ENCODE measurements at regions not wholly inside any gene's neighbourhood (a gene's known extent, or its start where the extent isn't known, plus 50 kb on each side); places are given as distances from the start of the nearest gene placed in this dataset.

GRCh38 chr10:108003061-108003460, 838.6 kb upstream of the SORCS1 start:
- H4K8ac ChIP-seq (replicated peaks; ENCODE audit: insufficient read length, low read depth, low read length): no peak overlapping the region
- no peak overlapping the region for H3K14ac ChIP-seq (ENCODE audit: insufficient read depth, low read length)
- no peaks in the 10 kb centered on the region for H3K23me2 ChIP-seq (ENCODE audit: insufficient read length, low read depth, low read length, poor library complexity, severe bottlenecking)

More at GRCh38 chr10:108003061-108003460, 838.6 kb upstream of the SORCS1 start:
- Histone ChIP-seq H4K5ac (ENCODE audit: insufficient read length, low read depth, low read length) (no peak overlapping the region), H3K79me1 (ENCODE audit: insufficient read depth, low read depth, low read length, poor library complexity, severe bottlenecking) (no peaks in the 10 kb centered on the region), H4K91ac (ENCODE audit: insufficient read length, low read depth, low read length) (no peak overlapping the region), H4K20me1 (ENCODE audit: control insufficient read depth, insufficient read depth, insufficient read length) (no peaks in the 10 kb centered on the region), H3K27ac (ENCODE audit: insufficient read length, low read depth, low read length) (no peak overlapping the region), H2BK5ac (ENCODE audit: insufficient read length, low read length) (no peak overlapping the region), H3K18ac (ENCODE audit: insufficient read length, low read depth, low read length) (no peak overlapping the region), H3K56ac (ENCODE audit: insufficient read length, low read depth, low read length) (no peak overlapping the region), H2BK15ac (ENCODE audit: low read depth, low read length) (no peak overlapping the region), H3K23ac (ENCODE audit: insufficient read length, low read depth, low read length) (no peak overlapping the region), H3K4ac (ENCODE audit: low read depth, low read length) (no peak overlapping the region), H3K27me3 (ENCODE audit: insufficient read depth, low read length) (no peaks in the 10 kb centered on the region), H2BK12ac (ENCODE audit: insufficient read length, low read depth, low read length) (no peak overlapping the region), H2BK120ac (ENCODE audit: low read depth, low read length, poor library complexity, severe bottlenecking) (no peak overlapping the region), H3K79me2 (ENCODE audit: insufficient read depth, low read length) (no peaks in the 10 kb centered on the region), H3K9me3 (ENCODE audit: control insufficient read depth, low read depth, low read length) (no peaks in the 10 kb centered on the region), H2BK20ac (ENCODE audit: low read depth, low read length, poor library complexity, severe bottlenecking) (no peak overlapping the region), H3K4me2 (ENCODE audit: insufficient read depth, insufficient read length, low read length) (no peak overlapping the region), H2AK5ac (ENCODE audit: insufficient read length, low read length) (no peak overlapping the region), H2AFZ (ENCODE audit: low read length) (no peak overlapping the region), H3K4me1 (ENCODE audit: insufficient read depth, low read length) (no peaks in the 10 kb centered on the region), H3K9ac (ENCODE audit: extremely low read depth, insufficient read length, low read length) (no peak overlapping the region), H3T11ph (ENCODE audit: low read length) (no peak overlapping the region)
- no peak overlapping the region for H3K4me3 Mint-ChIP-seq
- H3K9me3 Mint-ChIP-seq: peaks cover 19 to 24% of the 10 kb centered on the region in 2 experiments
- H3K36me3 Mint-ChIP-seq (ENCODE audit: insufficient read depth in 1 of 3, low read depth in 3 of 3): peaks cover 11 to 24% (median 19%) of the 10 kb centered on the region in 3 experiments
- no peak overlapping the region for H3K27ac Mint-ChIP-seq
- no peaks in the 10 kb centered on the region for H3K27me3 Mint-ChIP-seq (ENCODE audit: low read depth)
- H3K4me1 Mint-ChIP-seq: no peaks in the 10 kb centered on the region
- DNase-seq: no peak
- no peak for TF ChIP-seq CTCF (conservative IDR thresholded peaks at IDR 0.05)

Data from H9 (cell line).